Loucy (cell line): ENCODE measurements at regions not wholly inside any gene's neighbourhood (a gene's known extent, or its start where the extent isn't known, plus 50 kb on each side); places are given as distances from the start of the nearest gene placed in this dataset.
"Not testable (repeated sequence)": the region's sequence is repeated elsewhere in the genome, so short reads cannot be mapped to it uniquely, and the experiment has no call there.

ENCODE experiments used
- H2AFZ ChIP-seq: fragments of 200-600 bp; sonication (generic); 2 replicates; pipeline ENCODE4 v1.6.0; 2016; ENCODE audit warnings: antibody characterized with exemption, mild to moderate bottlenecking, low read length, moderate library complexity
- H3F3A ChIP-seq: fragments of 200-600 bp; 2 replicates; pipeline ENCODE4 v1.6.0; 2016; ENCODE audit warnings: antibody characterized with exemption, low read depth, mild to moderate bottlenecking
- H3K27me3 ChIP-seq: fragments of 200-600 bp; sonication (generic); 2 replicates; pipeline ENCODE4 v1.6.1; 2014; ENCODE audit warnings: low read length, mild to moderate bottlenecking; ENCODE audit not compliant: insufficient read depth, poor library complexity, severe bottlenecking
- H3K36me3 ChIP-seq: fragments of 200-600 bp; sonication (generic); 2 replicates; pipeline ENCODE4 v1.6.1; 2016; ENCODE audit warnings: low read length; ENCODE audit not compliant: insufficient read depth
- H3K4me1 ChIP-seq: fragments of 200-600 bp; sonication (generic); 2 replicates; pipeline ENCODE4 v1.5.1; 2014; ENCODE audit warnings: low read length, mild to moderate bottlenecking; ENCODE audit not compliant: insufficient read depth, poor library complexity, severe bottlenecking
- H3K4me2 ChIP-seq: fragments of 200-600 bp; sonication (generic); 2 replicates; pipeline ENCODE4 v1.6.0; 2014; ENCODE audit warnings: antibody characterized with exemption, low read length, low read depth, mild to moderate bottlenecking; ENCODE audit not compliant: poor library complexity, severe bottlenecking
- H3K4me3 ChIP-seq: fragments of 200-600 bp; sonication (generic); 2 replicates; pipeline ENCODE4 v1.5.1; 2014; ENCODE audit warnings: low read length, mild to moderate bottlenecking, mixed read lengths; ENCODE audit not compliant: poor library complexity, severe bottlenecking
- H3K79me2 ChIP-seq: fragments of 200-600 bp; sonication (generic); 2 replicates; pipeline ENCODE4 v1.6.1; 2014; ENCODE audit warnings: low read length; ENCODE audit not compliant: insufficient read depth
- H3K9ac ChIP-seq: fragments of 200-600 bp; sonication (generic); 2 replicates; pipeline ENCODE4 v1.6.0; 2014; ENCODE audit warnings: mild to moderate bottlenecking, low read depth, low read length, moderate library complexity; ENCODE audit not compliant: poor library complexity, severe bottlenecking
- H3K9me2 ChIP-seq: fragments of 200-600 bp; sonication (generic); replicated peaks from 2 replicates; pipeline ENCODE4 v1.6.1; 2016; ENCODE audit warnings: low read depth, low read length, mixed read lengths
- H3K9me3 ChIP-seq: fragments of 200-600 bp; sonication (generic); 2 replicates; pipeline ENCODE4 v1.6.1; 2014; ENCODE audit warnings: mild to moderate bottlenecking, antibody characterized with exemption, low read length, low read depth; ENCODE audit not compliant: insufficient read depth
- H4K20me1 ChIP-seq: fragments of 200-600 bp; sonication (generic); 2 replicates; pipeline ENCODE4 v1.6.0; 2014; ENCODE audit warnings: antibody characterized with exemption, low read length, mild to moderate bottlenecking; ENCODE audit not compliant: insufficient read depth, poor library complexity, severe bottlenecking
- EZH2phosphoT487 ChIP-seq: fragments of 200-600 bp; IDR thresholded peaks from 2 replicates; pipeline ENCODE4 v1.6.1; 2018; ENCODE audit warnings: antibody characterized with exemption, mild to moderate bottlenecking, moderate library complexity, borderline replicate concordance
- TF ChIP-seq, protein P1 (sequence below): fragments of 200-600 bp; sonication (generic); conservative IDR thresholded peaks from 2 replicates; pipeline ENCODE4 v1.5.1; 2014; ENCODE audit warnings: mild to moderate bottlenecking, antibody characterized with exemption, low read length

DNA sequence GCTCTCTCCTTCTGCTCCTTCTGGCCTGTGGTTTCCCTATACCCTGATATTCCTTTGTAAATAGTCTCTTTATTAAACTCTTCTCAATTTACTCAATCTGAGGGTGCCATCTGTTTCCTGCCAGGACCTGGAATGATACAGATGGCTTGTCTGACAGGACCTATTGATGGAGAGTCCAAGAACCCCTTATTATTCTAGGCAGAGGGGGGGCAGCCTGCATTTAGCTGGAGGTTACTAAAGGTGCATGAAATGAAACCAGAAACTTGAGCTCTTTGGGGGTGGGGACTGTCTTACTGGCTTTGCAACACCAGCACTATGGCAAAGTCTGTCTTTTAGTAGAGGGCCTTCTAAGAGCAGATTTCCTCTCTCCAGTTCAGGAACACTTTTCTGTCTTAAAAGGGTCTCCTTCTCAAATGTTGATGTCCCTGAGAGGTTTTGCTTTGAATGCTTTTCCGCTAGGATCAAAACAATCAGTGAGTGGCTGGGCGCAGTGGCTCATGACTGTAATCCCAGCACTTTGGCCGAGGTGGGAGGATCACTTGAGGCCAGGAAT lies 162.5 kb upstream of the MED14 start:
- no peaks in the 10 kb centered on the region for H3K9me3 ChIP-seq
- no peak overlapping the region for H3K4me2 ChIP-seq
- H3K36me3 ChIP-seq = no peaks in the 10 kb centered on the region
- no peak overlapping the region for H3K4me3 ChIP-seq
- H4K20me1 ChIP-seq = no peaks in the 10 kb centered on the region
- TF ChIP-seq EZH2phosphoT487 = no peak
- TF ChIP-seq, protein P1, sequence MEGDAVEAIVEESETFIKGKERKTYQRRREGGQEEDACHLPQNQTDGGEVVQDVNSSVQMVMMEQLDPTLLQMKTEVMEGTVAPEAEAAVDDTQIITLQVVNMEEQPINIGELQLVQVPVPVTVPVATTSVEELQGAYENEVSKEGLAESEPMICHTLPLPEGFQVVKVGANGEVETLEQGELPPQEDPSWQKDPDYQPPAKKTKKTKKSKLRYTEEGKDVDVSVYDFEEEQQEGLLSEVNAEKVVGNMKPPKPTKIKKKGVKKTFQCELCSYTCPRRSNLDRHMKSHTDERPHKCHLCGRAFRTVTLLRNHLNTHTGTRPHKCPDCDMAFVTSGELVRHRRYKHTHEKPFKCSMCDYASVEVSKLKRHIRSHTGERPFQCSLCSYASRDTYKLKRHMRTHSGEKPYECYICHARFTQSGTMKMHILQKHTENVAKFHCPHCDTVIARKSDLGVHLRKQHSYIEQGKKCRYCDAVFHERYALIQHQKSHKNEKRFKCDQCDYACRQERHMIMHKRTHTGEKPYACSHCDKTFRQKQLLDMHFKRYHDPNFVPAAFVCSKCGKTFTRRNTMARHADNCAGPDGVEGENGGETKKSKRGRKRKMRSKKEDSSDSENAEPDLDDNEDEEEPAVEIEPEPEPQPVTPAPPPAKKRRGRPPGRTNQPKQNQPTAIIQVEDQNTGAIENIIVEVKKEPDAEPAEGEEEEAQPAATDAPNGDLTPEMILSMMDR = no peak
- no peaks in the 10 kb centered on the region for H3F3A ChIP-seq
- no peaks in the 10 kb centered on the region for H3K27me3 ChIP-seq
- H3K4me1 ChIP-seq = no peaks in the 10 kb centered on the region
- H3K9ac ChIP-seq = no peak overlapping the region
- H2AFZ ChIP-seq = peak overlapping the region; percentile 36; the same call in 1 of the 2 replicates
- no peaks in the 10 kb centered on the region for H3K9me2 ChIP-seq
- H3K79me2 ChIP-seq = no peaks in the 10 kb centered on the region

DNA sequence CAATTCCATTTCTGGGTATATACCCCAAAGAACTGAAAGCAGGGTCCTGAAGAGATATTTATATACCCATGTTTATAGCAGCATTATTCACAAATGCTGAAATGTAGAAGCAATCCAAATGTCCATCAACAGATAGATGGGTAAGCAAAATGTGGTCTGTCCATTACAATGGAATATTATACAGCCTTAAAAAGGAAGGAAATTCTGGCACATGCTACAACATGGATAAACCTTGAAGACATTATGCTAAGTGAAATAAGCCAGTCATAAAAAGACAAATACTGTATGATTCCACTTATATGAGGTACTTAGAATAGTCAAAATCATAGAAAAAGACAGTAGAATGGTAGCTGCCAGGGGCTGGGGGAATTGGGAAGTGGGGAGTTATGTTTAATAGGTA lies 169.4 kb upstream of the MED14 start:
- H3K36me3 ChIP-seq, H3K27me3 ChIP-seq, H3K9ac ChIP-seq, H3K4me2 ChIP-seq, H2AFZ ChIP-seq, H3F3A ChIP-seq, H4K20me1 ChIP-seq, H3K9me3 ChIP-seq, H3K4me1 ChIP-seq, H3K9me2 ChIP-seq, H3K79me2 ChIP-seq, H3K4me3 ChIP-seq: not testable (repeated sequence)

DNA sequence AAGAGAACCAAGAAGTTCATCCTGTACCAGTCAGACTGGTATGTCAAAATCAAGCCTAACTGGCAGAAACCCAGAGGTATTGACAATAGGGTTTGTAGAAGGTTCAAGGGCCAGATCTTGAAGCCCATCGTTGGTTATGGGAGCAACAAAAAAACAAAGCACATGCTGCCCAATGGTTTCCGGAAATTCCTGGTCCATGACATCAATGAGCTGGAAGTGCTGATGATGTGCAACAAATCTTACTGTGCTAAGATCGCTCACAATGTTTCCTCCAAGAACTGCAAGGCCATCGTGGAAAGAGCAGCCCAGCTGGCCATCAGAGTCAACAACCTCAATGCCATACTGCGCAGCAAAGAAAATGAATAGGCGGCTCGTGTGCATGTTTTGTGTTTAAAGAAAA lies 172.7 kb upstream of the MED14 start:
- TF ChIP-seq EZH2phosphoT487 = no peak
- TF ChIP-seq, protein P1 = no peak
- H3K4me3 ChIP-seq = no peak overlapping the region
- H3K9me2 ChIP-seq = no peaks in the 10 kb centered on the region
- H3K4me2 ChIP-seq = no peak overlapping the region
- H3K9ac ChIP-seq = no peak overlapping the region
- H2AFZ ChIP-seq = no peak overlapping the region
- H3K79me2 ChIP-seq = no peaks in the 10 kb centered on the region
- H3F3A ChIP-seq = no peaks in the 10 kb centered on the region
- H3K36me3 ChIP-seq = no peaks in the 10 kb centered on the region
- H3K4me1 ChIP-seq = no peaks in the 10 kb centered on the region
- no peaks in the 10 kb centered on the region for H3K27me3 ChIP-seq
- no peaks in the 10 kb centered on the region for H4K20me1 ChIP-seq
- H3K9me3 ChIP-seq = no peaks in the 10 kb centered on the region

DNA sequence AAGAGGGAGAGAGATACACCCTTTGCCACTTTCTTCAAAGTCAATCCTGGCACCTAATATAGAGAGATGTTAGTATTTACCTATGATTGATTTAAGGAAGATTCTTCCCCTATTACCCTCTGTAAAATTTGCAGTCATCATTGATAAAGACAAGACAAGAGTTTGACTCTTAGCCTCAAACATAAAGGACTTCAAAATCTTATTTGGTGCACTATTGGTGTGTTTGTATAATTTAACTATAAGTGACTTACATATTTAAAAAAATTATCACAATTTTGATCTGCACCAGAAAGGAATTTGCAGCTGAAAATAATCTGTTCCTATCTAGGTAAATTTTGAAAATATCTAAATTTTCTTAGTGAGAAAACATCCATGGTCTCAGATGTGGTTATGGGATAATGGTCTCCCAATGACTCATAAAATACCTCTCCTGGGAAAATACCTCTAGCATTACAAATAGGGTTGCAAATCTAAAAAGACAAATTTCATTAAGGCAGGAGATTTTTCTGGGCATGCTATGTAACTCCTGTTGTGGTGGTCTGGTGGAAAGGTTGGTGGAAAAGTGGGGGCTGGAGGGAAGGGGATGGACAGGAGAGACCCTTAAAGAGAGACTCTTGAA lies 173.6 kb upstream of the MED14 start:
- Histone ChIP-seq H3K4me2 (no peak overlapping the region), H3K27me3 (no peaks in the 10 kb centered on the region), H3K9ac (no peak overlapping the region)

More for the DNA sequence above, 173.6 kb upstream of the MED14 start:
- Histone ChIP-seq H3K79me2 (no peaks in the 10 kb centered on the region), H4K20me1 (no peaks in the 10 kb centered on the region), H3K4me1 (no peaks in the 10 kb centered on the region), H3K4me3 (no peak overlapping the region), H3K36me3 (no peaks in the 10 kb centered on the region), H3F3A (no peaks in the 10 kb centered on the region), H2AFZ (no peak overlapping the region), H3K9me3 (no peaks in the 10 kb centered on the region), H3K9me2 (no peaks in the 10 kb centered on the region)
- no peak for TF ChIP-seq EZH2phosphoT487
- TF ChIP-seq, protein P1 = no peak
